ENCODE measurements at regions not wholly inside any gene's neighbourhood (a gene's known extent, or its start where the extent isn't known, plus 50 kb on each side); places are given as distances from the start of the nearest gene placed in this dataset.

DNA sequence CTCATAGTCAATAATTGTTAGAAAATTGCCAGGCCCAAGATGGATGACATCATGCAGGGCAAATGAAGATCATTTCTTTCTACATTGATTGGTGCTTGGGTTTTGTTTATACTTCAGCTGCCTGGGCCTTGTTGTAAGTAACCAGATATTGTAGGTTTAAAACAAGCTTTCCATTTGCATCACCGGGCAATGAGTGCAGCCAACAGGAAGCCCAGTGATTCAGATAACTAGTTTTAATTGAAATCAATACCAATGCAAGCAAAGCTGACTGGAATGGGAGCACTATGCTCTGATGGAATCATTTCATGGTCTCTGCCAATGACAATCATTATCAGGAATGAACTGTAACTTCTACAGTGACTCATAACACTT is 279.3 kb downstream of the DUSP6 start:
- TF ChIP-seq, protein P1, sequence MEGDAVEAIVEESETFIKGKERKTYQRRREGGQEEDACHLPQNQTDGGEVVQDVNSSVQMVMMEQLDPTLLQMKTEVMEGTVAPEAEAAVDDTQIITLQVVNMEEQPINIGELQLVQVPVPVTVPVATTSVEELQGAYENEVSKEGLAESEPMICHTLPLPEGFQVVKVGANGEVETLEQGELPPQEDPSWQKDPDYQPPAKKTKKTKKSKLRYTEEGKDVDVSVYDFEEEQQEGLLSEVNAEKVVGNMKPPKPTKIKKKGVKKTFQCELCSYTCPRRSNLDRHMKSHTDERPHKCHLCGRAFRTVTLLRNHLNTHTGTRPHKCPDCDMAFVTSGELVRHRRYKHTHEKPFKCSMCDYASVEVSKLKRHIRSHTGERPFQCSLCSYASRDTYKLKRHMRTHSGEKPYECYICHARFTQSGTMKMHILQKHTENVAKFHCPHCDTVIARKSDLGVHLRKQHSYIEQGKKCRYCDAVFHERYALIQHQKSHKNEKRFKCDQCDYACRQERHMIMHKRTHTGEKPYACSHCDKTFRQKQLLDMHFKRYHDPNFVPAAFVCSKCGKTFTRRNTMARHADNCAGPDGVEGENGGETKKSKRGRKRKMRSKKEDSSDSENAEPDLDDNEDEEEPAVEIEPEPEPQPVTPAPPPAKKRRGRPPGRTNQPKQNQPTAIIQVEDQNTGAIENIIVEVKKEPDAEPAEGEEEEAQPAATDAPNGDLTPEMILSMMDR (IDR thresholded peaks at IDR 0.05), result no peak
- TF ChIP-seq POLR2A (IDR thresholded peaks at IDR 0.05), result no peak
